T-helper 2 cell (primary cell): ENCODE measurements at regions not wholly inside any gene's neighbourhood (a gene's known extent, or its start where the extent isn't known, plus 50 kb on each side); places are given as distances from the start of the nearest gene placed in this dataset.

Experiments used
- DNase-seq, 5 experiments: peaks; one replicate each; pipeline versions ENCODE4 v3.0.0 to v3.0.0-alpha.2; 2012 to 2022

- peak in 1 of 5 experiments; percentile 69 for DNase-seq
These were observed 297.5 kb downstream of the RPAP3 start for GRCh38 chr12:47408171-47408871.

GRCh38 chr12:47407463-47408129 lies 298.2 kb downstream of the RPAP3 start:
- no peak for DNase-seq

- DNase-seq = no peak
These were observed 302.1 kb downstream of the RPAP3 start for GRCh38 chr12:47403681-47404080.

GRCh38 chr12:47401196-47401595 lies 304.6 kb downstream of the RPAP3 start:
- DNase-seq = peak in 1 of 5 experiments; percentile 29

- no peak for DNase-seq
These were observed 305.6 kb downstream of the RPAP3 start for GRCh38 chr12:47400266-47400665.

GRCh38 chr12:47397664-47398281 lies 308.1 kb downstream of the RPAP3 start:
- peak in 2 of 5 experiments; percentile 49 to 80 for DNase-seq

GRCh38 chr12:47396902-47397663 lies 308.7 kb downstream of the RPAP3 start:
- DNase-seq = peak in 1 of 5 experiments; percentile 56

GRCh38 chr12:47394070-47394469 lies 311.8 kb downstream of the RPAP3 start:
- DNase-seq = peak in 1 of 5 experiments; percentile 9

- no peak for DNase-seq
These were observed 312.4 kb downstream of the RPAP3 start for GRCh38 chr12:47393403-47393790.

GRCh38 chr12:47391566-47391965 lies 311.8 kb upstream of the AMIGO2 start:
- DNase-seq = peak in 3 of 5 experiments; percentile 22 to 85 (median 79)

- no peak for DNase-seq
These were observed 309.0 kb upstream of the AMIGO2 start for GRCh38 chr12:47388712-47389111.

- no peak for DNase-seq
These were observed 308.2 kb upstream of the AMIGO2 start for GRCh38 chr12:47387994-47388393.

- no peak for DNase-seq
These were observed 305.9 kb upstream of the AMIGO2 start for GRCh38 chr12:47385653-47386052.

GRCh38 chr12:47383942-47384341 lies 304.2 kb upstream of the AMIGO2 start:
- no peak for DNase-seq

GRCh38 chr12:47382305-47382704 lies 302.5 kb upstream of the AMIGO2 start:
- DNase-seq = no peak

GRCh38 chr12:47378907-47379306 lies 299.1 kb upstream of the AMIGO2 start:
- no peak for DNase-seq

GRCh38 chr12:47378222-47378582 lies 298.4 kb upstream of the AMIGO2 start:
- no peak for DNase-seq

- DNase-seq = no peak
These were observed 297.9 kb upstream of the AMIGO2 start for GRCh38 chr12:47377414-47378221.

- no peak for DNase-seq
These were observed 297.2 kb upstream of the AMIGO2 start for GRCh38 chr12:47376927-47377326.

- DNase-seq = no peak
These were observed 293.9 kb upstream of the AMIGO2 start for GRCh38 chr12:47373554-47374150.

GRCh38 chr12:47370421-47370820 lies 290.7 kb upstream of the AMIGO2 start:
- no peak for DNase-seq

- no peak for DNase-seq
These were observed 289.3 kb upstream of the AMIGO2 start for GRCh38 chr12:47369085-47369484.
